ENCODE measurements at regions not wholly inside any gene's neighbourhood (a gene's known extent, or its start where the extent isn't known, plus 50 kb on each side); places are given as distances from the start of the nearest gene placed in this dataset.
"Not testable (repeated sequence)": the region's sequence is repeated elsewhere in the genome, so short reads cannot be mapped to it uniquely, and the experiment has no call there.

DNA sequence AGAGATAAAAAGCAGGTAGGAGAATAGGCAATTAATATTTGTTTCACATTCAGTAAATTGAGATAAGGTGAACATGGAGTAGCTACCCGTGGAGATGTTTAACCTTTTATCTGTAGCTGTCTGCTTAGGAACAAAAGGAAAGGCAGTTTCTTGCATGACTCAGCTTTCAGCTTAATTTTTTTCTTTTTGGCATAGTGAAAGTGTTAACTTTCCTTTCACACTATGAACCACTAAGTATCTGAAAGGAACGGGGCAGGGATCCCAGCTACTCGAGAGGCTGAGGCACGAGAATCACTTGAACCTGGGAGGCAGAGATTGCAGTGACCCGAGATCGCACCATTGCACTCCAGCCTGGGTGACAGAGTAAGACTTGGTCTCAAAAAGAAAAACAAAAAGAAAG lies 176.0 kb downstream of the LACC1 start:
- not testable (repeated sequence) for DNase-seq (ENCODE audit: low spot score)

DNA sequence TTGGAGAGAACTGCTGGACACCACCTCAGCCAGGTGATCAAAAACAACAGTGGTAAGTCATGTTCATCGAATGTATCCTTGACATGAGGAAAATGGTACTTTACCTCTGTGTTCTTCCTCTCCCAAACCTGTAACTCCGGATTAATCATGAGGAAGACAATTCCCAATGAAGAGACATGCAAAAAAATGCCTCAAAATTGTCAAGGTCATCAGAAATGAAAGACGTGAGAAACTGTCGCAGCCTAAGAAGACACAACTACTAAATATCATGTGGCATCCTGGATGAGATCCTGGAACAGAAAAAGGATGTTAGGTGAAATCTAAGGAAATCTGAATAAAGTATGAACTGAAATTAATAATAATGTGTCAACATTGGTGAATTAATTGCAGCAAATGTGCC lies 178.4 kb downstream of the LACC1 start:
- no peak for DNase-seq (ENCODE audit: low spot score)

DNA sequence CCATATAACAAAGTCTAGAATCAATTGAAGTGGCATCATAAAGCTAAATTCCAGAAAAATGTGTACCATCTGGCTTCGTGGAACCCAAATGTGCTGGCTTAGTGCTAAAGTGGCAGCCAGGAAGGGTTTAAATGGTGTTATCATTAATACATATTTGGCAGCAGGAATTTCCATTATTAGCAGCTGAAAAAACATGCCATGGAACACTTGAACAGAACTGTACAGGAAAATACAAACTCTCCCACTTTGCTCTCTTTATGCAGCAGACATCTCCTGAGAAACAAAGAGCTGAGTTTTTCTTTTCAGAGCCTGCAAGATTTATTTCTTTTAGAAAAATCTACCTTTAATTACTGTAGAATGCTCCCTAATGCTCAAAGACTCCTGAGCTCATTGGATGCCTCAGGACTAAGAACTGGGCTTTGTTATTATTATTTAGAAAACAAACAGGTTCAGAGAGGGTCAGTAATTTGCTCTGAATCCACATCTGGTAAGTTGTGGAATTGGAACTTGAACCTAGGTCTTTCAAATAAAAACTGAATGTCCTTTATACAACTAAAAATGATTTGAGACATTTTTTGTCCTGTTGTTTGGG lies 179.0 kb downstream of the LACC1 start:
- no peak for DNase-seq (ENCODE audit: low spot score)

GRCh38 chr13:44061876-44062275 lies 182.2 kb downstream of the LACC1 start:
- no peak for DNase-seq (ENCODE audit: low spot score)

DNA sequence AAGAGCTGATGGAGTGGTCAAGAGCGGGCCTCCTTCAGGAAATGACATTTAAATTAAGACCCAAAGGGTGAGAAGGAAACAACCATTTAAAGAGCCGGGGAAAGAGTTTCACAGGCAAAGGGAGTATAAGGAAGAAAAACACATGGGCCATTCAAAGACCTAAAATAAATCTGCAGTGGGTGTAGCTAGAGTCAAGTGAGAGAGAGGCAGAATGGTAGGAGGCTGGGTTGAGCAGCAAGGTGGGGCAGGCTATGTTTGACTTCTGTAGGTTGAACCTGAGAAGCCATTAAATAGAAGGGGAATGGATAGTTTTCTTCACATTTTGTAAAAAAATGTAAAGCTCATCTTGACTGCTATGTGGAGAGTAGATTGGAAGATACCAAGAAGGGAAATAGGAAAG lies 183.8 kb downstream of the LACC1 start:
- DNase-seq (ENCODE audit: low spot score) = no peak

- DNase-seq (ENCODE audit: low spot score) = no peak
Measured at GRCh38 chr13:44063881-44064280, 184.2 kb downstream of the LACC1 start.

- DNase-seq (ENCODE audit: low spot score) = no peak
Measured at GRCh38 chr13:44064357-44064756, 184.7 kb downstream of the LACC1 start.

- no peak for DNase-seq (ENCODE audit: low spot score)
Measured at GRCh38 chr13:44068169-44068568, 188.5 kb downstream of the LACC1 start.

DNA sequence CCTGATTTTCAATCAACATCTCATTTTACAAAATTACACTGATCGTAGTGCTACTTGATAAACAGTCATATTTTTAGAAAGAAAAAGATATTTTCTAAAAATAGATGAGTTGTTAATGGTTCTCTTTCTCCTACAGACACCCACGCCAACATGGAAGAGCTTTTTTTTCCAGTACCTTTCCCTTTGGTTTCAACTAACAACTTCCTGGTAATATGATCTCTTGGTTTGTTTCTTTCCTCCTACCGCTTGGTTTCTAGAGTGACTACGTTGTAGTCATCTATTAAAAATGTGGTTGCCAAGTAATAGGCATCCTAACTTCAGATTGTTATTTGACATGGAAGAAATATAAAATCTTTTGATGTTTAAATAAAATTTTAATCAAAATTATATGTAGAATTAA lies 189.0 kb downstream of the LACC1 start:
- peak; percentile 49 for DNase-seq (ENCODE audit: low spot score)

GRCh38 chr13:44072536-44072935 lies 192.8 kb downstream of the LACC1 start:
- no peak for DNase-seq (ENCODE audit: low spot score)

GRCh38 chr13:44074611-44075010 lies 194.9 kb downstream of the LACC1 start:
- no peak for DNase-seq (ENCODE audit: low spot score)

DNA sequence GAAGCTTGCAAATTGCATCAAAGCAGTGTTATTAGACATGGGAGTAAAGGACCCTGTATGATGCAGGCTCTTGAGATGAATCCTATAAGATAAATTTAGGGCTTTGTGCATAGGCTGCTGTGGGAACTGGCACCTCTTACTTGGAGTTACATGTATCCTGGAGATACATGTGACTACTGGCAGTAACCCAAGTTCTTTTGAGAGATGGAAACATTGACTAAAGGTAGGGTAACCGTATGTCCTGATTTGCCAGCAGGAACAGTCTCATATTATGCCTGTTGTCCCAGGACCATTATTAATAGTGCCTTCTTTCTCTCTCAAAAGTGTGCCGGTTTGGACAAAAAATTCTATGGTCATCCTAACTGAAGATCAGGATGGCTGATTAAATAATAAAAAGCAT lies 195.4 kb downstream of the LACC1 start:
- DNase-seq (ENCODE audit: low spot score) = no peak

DNA sequence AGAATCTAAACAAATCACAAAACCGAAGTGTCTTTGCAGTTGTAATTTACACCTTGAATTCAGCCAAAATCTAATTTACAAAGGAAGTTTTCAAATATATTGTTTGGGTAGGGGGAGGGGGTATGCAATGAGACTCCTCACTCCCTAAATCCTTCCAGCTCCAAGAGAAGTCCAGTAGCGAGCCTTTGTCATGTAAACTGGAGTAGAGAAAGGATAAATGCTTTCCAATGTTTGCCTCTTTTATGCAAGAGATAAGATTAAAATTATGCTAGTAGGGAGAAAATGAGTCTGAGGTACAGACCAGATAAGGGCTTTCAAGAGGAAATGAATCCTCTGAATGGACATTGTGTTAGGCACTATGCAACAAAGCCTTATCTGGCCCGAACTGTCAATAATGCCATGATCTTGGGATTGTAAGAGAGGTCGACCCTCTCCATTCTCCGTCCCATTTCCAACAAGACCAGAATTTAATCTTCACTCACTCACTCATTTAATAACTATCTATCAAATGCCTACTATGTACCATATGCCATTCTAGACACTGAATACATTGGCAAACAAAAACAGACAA lies 199.2 kb downstream of the LACC1 start:
- DNase-seq (ENCODE audit: low spot score) = no peak

DNA sequence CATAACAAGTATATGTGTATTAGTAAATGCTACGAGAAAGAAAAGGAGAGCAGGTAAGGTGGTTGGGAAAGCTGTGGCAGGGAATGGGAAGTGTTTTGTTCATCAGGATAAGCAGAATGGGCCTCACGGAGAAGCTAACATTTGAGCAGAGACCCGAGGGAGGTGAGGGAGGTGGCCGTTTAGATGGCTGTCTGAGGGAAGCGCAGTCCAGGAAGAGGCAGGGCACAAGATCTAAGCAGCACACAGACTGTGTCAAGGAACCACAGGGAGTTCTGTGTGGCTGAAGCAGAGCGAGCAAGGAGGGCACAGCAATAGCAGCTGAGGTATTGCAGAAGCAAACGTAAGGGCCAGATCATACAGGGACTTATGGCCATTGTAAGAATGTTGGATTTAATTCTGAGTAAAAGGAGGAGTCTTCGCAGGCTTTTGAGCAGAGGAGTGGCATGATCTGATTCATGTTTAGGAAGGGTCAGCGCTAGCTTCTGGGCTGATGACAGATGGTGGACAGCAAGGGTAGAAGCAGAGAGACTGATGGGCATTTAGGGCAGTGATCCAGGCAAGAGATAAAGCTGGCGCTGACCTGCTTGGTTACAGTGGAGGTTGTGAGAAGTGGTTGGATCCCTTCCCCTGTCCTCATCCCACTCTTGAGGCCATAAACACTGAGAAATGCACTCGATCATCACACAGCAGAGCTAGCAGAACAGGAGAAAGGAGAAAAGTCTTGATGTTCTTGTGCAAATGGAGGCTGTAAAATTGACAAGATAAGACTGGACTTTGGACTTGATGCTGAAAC lies 199.9 kb downstream of the LACC1 start:
- DNase-seq (ENCODE audit: low spot score) = no peak

- no peak for DNase-seq (ENCODE audit: low spot score)
Measured at GRCh38 chr13:44084146-44084545, 204.4 kb downstream of the LACC1 start.

DNA sequence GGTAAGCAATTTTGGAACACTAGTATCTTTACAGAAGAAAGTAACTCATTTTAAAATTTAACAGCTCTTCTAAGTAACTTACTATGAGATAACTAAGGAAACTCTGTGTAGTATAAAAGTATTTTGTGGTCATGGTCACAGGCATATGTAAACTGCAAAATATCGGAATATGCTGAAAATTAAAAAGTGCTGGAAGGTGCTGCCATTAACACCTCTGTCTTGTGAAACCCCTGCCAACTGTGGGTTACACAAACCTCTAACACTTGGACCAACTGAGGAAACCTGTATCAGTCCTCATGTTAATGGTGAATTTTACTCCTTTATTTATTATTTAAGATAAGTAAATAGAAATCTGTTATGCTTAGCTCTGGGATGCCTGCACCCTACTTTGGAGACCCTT lies 206.7 kb downstream of the LACC1 start:
- no peak for DNase-seq (ENCODE audit: low spot score)

- DNase-seq (ENCODE audit: low spot score) = no peak
Measured at GRCh38 chr13:44088411-44088810, 208.7 kb downstream of the LACC1 start.

GRCh38 chr13:44088991-44089413 lies 209.3 kb downstream of the LACC1 start:
- no peak for DNase-seq (ENCODE audit: low spot score)

DNA sequence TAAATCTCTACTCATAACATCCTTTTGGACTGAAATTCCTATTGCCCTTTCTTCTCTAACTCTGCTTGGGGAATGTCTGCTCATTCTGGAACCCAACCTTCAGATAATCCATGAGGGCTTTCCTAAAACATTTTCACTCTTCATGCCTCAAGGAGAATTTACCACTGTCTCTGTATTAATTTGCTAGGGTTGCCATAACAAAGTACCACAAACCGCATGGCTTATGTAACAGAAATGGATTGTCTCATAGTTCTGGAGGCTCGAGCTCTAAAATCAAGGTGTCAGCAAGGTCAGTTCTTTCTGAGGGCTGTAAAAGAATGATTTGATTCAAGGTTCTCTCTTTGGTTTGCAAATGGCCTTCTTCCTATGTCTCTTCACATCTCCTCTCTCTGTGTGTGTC lies 209.7 kb downstream of the LACC1 start:
- DNase-seq (ENCODE audit: low spot score) = no peak

DNA sequence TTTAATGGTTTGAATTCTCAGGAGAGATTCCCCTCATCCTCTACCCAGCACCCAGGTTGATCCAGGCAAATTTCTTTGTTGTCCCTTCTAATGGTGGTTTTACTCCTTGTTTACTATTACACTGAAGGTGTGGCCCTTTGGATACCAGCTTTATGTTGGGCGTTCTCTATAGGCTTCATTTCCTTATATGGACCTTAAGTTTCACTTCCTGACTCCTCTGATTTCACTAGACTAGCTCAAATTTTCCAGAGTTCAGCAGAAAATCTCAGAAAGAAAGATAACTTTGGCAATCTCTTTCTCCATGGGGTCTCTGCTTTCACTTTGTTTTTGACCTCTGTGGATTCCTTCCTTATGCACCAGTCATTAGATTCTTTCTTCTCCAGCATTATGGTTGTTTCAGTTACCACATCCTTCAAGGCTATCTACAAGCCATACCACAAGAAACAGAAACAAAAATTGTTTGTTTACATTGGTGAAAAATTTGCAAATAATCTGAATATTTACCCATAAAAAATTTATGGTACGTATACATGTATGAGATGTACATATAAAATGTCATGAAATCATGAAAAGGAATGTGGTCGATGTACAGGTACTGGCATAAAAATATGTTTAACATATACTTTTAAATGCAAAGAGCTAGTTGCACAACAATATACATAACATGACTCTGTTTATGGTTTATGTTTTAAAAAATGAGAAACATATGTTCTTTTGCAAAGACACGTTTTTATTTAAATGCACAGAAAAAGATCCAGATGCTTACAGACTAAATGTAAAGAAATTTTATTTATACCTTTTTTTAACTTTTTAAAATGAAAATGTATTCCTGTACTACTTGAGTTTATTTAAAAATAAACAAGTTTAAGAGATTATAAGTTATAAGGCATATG lies 212.6 kb downstream of the LACC1 start:
- DNase-seq (ENCODE audit: low spot score) = no peak

DNA sequence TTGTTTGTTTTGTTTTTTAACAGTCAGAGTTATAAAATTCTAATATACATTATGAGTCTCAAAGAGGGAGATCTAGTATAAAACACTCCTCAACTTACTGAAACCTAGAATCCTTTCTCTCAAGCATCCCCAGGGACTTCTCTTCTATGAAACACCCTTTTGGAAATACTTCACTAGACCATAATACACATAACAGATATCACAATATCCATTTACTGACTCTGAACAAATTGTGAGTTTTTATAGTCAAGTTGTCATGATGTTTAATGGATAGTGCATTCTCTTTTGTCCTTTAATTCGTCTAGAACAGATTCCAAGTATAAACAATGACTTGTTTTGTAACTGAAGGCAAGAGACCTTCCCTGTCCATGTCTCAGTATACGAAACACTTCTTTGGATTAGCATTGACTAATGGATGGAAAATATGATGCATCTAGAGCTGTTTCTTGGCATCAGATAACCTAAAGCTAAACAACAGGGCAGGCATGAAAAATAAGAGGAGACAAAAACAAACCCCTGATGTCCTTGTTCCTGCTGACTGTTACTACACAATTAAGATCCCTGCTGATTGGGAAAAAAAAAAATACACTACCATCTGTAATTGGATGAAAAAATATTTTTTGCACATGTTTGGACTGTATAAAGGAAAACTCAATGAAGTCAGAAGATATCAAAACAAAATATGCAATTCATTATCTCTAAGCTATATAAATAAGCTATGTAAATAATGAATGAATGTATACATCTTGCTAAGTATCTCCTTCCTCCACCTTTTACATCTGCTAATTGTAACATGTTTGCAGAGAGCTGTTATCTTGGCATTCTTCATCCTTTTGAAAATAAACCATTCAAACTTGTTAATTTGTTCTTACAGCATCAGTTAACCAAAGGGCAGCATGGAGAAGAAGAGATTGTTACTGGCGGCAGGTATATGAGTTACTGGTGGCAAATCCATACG lies 214.2 kb downstream of the LACC1 start:
- DNase-seq (ENCODE audit: low spot score) = peak; percentile 68
